SW 1271 (cell line): ENCODE measurements at regions not wholly inside any gene's neighbourhood (a gene's known extent, or its start where the extent isn't known, plus 50 kb on each side); places are given as distances from the start of the nearest gene placed in this dataset.

ENCODE experiments used
- DNase-seq, 2 experiments: peaks; one replicate each; lab custom pipeline; 2025; lab: John Stamatoyannopoulos, UW

DNA sequence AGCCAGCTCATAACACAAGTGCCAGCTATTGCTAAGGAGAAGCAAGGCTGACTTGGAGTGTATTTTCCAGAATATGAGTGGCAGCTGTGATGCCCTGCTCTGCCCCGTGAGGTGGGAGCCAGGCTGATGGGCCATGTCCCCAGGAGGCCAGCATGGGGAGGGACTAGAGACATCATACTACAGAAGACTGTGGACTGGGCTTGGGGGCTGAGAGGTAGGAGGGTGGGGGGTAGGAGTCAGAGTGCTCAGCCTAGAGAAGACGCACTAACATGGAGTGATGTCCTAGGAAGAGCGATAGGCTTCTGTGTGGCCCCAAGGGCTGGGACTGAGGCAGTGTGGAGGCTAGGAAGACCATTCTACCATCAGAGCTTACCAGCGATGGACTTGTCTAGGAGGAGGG is 143.7 kb downstream of the WSCD1 start:
- no peak for DNase-seq

DNA sequence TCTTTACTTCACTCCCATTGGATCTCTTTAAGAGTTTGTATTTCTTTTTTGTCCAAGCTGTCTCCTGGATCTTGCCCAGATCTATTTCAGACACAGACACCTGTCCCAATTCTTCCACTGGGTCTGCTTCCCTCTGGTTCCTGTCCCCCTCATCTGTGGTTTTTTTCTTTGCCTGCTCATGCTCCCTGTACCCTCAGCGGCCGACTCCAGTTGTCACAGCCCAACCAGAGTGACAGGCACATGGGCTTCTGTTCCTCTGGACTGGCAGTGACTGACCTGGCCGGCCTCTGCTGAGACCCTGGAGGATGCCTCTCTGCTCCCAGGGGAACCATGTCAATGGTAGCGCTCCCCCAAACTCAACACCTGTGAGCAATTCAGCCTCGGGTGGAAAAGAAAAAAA is 142.6 kb downstream of the WSCD1 start:
- no peak for DNase-seq

DNA sequence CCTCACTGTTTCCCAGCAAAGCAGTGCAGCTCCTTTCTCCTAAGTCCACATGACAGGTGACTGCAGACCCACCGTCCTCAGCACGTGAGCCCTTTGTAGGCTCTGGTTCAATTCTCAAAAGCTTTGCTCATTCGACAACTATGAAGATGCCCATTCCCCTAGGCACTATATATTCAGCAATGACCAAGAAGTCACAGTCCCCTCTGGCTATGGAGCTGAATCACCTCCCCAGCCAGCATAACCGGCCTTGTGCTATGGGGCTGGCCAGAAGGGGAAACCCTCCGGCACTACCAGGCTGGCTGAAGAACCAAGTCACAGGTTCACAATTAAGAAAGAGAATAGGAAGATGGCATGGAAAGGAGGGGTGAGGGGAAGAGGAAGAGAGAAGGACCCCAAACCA is 139.7 kb downstream of the WSCD1 start:
- no peak for DNase-seq

DNA sequence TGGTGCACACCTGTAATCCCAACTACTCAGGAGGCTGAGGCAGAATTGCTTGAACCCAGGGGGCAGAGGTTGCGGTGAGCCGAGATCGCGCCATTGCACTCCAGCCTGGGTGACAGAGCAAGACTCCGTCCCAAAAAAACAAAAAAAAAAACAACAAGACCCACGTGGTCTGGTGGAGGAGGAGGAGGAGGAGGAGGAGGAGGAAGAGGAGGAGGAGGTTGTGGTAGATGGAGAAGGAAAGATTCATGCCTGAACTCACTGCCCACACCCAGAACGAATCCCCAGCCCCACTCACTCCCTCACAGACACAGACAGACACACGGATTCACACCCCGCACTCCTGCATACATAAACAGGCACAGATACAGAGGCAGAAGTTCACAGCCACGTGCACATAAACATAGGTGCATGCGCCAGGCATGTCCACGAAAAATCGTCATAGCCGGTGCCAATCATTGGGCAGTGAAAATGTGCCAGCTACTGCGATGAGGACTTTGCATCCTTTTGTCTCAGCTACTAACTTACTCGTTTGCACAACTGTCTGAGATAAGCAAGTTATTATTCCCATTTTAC is 138.5 kb downstream of the WSCD1 start:
- no peak for DNase-seq

DNA sequence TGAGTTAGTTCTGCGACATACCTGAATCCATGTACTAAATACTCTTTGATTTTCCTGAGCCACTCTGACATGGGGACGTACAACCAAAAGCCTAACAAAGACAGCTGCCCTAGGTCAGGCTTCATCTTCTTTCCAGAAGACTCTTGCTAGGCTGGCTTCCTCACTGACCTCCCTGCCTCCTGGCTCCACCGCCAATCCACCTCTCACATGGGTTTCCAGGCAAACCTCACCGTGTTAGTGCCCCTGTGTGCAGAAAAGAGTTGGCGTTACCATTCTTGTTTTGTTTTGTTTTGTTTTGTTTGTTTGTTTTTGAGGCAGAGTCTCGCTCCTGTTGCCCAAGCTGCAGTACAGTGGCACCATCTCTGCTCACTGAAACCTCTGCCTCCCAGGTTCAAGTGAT is 135.3 kb downstream of the WSCD1 start:
- no peak for DNase-seq

DNA sequence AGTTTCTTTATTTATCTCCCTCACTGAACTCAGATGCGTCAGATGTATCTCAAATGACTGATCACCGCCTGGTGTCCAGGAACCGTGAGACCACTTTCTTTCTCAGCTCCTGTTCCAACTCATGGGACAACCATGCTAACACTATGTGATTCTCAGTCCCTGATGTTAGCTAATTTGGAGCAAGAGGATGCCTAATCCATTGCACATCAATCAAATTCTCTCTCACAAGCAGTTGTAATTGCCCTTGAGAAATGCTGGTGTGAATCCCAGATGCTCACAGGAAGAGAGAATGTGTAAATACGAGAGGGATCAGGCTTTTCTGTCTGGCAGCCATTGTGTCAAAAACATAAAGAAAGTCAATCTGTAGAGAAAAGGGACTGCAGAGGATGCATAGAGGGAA is 134.9 kb downstream of the WSCD1 start:
- no peak for DNase-seq

DNA sequence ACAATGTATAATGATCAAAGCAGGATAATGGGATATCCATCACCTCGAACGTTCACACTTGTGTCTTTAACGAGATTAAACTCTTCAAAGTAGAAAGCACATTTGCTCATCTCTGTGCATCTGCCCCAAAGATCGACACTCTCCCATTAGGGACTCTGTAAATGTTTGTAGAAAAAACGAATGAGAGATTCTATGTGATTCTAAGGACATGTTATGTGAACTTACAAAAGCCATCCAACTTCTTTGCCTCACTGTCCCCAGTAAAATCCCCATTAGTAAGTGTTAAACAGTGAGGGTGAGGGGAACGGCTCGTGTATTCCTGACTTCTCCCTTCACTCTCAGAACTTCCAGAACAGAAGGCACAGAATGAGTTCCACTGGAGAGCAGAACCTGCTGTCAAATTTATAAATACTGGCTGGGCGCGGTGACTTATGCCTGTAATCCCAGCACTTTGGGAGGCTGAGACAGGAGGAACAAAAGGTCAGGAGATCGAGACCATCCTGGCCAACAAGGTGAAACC is 134.1 kb downstream of the WSCD1 start:
- DNase-seq = no peak

DNA sequence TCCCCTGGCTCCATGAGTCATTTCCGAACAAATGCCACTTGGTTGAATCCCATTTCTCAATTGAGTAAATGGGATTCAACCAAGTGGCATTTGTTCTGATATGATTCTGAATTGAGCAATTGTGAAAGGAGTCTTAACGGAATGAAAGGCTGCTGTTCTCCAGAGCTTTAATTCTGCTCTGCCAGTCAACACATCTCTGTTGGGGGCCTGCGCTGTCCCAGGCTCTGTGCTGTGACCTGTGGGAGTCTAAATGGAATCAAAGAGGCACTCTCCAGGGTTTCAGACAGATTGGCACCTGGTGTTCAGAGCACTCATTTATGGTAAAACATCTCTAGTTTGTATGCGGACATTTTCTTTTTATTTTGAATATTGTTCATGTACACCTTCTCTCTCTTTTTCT is 126.2 kb downstream of the WSCD1 start:
- no peak for DNase-seq

DNA sequence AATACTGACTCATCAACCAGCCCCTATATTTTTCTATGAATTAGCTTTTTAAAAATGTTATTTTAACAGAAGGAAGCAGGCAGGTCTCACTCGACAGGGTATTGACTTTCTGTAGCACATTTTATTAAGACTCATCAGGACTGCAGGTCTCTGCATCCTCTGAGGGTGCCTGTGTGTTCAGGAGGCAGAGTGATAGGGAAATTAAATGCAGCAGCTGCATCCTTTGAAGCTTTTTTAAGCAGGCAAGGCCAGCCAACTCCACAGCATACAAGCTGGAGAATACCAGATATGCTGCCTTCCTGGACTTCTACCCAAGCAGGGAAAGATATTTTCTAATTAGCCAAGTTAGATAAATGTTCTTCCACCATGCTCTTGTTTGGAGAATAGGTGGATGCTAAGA is 124.9 kb downstream of the WSCD1 start:
- DNase-seq = no peak

DNA sequence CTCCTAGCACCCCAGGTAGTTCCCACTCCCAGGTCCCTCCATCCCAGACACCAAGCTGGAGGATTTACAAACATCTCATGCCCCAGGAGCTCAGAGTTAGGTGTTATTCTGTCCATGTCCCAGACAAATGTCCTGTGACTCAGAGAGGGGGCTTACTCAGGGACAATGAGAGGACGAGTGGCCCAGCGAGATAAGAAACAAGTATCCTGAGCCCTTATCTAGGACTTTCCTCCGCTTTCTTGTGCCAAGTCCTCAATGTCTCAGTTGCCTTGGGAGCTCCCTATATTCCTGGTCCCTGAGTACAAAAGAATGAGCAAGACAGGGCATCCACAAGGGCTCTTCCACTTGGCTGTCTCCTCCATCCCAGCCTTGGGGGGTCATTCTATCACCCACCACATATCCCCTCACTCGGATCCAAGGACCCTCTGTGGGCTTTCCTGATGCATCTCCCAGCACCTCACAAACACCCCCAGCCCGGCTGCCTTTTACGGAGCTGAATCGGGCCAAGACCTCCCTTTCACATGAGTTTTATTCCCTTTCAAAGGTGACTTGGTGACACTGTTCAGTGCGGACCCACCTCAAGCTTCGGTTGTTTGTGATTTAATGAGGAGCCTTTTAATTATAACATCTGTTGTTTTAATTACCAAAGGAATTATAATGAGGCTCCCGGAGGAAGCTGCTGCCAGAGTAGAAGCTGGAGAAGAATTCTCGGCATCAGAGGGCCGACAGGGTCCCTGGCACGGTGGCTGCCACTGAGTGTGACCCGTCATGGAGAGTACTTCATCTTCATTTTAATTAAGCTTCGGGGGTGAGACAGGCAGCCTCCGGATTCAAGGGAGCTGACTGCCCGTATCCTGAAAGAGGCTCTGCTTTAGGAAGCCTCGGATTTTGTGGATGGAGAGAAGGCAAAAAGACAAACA is 121.5 kb downstream of the WSCD1 start:
- no peak for DNase-seq

DNA sequence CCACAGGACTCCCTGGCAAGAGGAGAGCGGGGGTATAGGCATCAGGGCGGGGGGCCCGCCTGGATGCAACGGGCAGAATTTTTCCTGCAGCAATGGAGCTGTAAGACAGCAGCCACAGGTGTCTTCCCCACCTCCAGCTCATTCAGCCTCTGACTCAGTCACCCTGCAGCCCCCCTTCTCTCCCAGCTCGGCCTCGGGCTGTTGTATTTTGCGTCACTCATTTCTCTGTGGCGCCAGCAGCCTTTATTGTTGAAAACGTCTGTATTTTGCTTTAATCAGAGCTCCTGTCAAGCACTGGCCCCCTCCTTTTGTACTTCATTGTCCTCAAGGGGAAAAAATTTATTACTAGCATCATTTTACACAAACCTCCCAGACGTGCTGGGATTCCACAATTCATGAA is 117.7 kb downstream of the WSCD1 start:
- DNase-seq = no peak

DNA sequence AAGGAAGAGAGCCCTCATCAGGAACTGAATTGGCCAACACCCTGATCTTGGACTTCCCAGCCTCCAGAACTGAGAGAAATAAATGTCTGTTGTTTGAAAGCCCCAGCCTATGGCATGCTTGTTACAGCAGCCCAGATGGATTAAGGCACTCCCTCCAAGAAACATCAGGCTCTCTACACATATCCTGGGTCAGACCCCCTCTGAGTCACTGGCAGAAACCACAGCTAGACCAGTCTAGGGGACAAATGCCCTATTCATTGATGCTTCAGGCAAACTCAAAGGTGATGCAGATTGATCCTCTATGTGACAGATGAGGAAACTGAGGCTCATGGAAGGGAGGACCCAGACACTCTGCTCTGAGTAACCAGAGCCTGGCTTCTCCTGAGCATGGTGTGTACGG is 116.8 kb downstream of the WSCD1 start:
- no peak for DNase-seq

DNA sequence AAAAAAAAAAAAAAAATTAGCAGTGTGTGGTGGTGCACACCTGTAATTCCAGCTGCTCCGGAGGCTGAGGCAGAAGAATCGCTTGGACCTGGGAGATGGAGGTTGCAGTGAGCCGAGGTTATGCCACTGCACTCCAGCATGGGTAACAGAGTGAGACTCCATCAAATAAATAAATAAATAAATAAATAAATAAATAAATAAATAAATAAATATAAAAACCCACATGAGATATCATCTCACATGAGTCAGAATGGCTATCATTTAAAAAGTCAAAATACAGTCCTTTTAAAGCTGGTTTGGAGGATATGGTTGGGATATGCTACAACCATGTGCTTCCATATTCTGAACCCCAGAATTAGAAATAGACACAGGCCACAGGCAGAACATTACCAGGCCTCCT is 114.3 kb downstream of the WSCD1 start:
- DNase-seq = no peak

DNA sequence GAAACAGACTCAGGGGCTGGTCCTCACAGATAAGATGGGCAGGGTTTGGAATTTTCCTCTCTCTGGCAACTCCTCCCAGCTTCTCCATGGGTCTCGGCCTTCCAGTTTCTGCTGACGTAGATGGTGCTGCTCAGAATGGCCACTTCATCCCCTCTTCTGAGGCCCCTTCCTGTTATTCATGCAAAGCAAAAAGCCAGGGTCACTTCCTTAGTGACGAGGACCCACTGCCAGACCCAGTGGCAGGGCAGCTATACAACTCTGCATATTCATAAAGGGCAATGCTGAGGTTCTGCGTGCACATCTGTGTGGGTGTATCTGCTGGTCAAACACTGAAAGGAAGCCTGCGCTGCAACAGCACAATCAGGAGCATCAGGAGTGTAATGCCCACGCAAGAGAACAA is 108.8 kb downstream of the WSCD1 start:
- no peak for DNase-seq

DNA sequence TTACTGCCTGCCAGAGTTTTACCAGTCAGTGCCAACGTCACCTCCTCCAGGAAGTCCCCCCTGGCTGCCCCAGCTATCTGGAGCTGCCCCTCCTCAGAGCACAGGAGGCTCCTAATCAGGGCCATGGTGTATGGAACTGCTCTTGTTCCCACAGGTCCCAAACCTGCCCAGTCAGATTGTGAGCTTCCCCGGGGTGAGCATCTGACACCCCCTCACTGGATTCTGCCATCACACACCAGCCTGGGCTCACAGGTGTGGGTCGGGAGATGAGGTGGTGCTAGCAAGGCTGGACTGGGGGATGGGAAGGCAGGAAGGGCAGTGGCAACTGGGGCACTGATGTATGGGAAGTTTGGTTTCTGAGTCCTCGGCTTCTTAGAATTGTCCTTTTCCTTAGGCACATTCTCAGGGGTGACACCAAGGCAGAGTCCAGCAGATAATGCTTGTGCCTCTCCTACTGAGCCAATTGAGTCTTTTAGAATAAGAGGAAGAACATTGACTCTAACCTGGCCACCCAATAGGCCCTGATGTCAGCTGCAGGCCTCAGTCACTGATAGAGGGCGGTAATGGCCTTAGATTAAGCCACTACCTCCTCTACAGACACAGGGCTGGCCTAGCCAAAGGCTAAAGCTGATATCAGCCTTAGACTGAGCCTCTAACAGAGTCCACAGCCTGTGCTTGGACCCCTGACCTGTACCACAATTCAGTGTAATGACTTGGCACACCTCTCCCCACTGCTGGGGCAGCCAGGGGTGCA is 107.9 kb downstream of the WSCD1 start:
- no peak for DNase-seq
